Embryonic facial prominence (tissue), 1 donor: ENCODE measurements at regions not wholly inside any gene's neighbourhood (a gene's known extent, or its start where the extent isn't known, plus 50 kb on each side); places are given as distances from the start of the nearest gene placed in this dataset.

Source experiments
- DNase-seq: peaks from one replicate; pipeline ENCODE4 v3.0.0-alpha.2; 2016; ENCODE audit errors: extremely low spot score

GRCh38 chr18:31213641-31214040 is 51.0 kb upstream of the DSC1 start:
- no peak for DNase-seq

GRCh38 chr18:31217038-31217849 is 54.6 kb upstream of the DSC1 start:
- no peak for DNase-seq

DNA sequence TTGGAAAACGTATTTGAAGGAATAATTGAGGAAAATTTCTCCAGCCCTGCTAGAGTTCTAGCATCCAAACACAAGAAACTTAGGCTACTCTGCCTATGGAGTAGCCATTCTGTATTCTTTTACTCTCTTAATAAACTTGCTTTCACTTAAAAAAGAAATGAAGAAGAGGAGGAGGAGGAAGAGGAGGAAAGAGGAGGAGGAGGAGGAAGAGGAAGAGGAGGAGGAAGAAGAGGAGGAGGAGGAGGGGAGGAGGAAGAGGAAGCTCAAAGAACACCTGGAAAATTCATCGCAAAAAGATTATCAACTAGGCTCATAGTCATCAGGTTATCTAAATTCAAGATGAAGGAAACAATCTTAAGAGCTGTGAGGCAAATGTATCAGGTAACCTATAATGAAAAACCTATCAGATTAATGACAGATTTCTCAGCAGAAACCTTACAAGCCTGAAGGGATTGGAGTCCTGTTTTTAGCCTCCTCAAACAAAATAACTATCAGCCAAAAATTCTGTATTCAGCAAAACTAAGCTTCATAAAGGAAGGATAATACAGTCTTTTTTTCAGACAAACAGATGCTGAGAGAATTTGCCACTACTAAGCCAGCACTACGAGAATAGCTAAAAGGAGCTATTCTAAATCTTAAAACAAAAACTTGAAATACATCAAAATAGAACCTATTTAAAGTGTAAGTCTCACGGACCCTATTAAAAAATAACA is 56.2 kb upstream of the DSC1 start:
- no peak for DNase-seq

- DNase-seq, result no peak
Observed at GRCh38 chr18:31219395-31219794, 56.7 kb upstream of the DSC1 start.

DNA sequence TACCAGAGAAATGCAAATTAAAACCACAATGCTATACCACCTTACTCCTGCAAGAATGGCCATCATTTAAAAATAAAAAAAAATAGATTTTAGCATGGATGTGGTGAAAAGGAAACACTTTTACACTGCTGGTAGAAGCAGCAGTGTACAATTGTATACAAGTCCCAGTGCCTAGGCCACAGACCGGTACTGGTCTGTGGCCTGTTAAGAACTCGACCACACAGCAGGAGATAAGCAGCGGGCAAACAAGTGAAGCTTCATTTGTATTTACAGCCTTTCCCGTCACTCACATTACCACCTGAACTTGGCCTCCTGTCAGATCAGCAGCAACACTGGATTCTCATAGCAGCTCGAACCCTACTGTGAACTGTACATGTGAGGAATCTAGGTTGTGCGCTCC is 60.7 kb upstream of the DSC1 start:
- no peak for DNase-seq

DNA sequence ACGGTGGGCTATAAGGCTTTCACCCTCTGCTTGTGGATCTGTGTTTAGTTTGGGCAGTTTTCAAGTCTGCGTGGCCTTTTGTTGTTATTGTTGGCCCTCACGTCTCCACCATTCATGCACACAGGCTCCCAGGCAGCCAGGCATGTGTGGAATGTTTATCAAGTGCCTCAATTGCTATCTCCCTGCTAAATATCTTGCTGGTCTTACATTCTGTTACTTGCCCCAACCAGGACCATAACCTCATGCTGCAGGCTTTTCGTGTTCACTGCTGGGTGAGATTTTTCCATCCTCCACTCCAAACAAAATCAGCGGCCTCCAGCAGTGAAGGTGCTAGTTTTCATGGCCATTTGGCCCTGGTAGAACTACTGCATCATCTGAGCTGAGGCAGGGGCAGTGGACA is 63.0 kb upstream of the DSC1 start:
- DNase-seq, result no peak

GRCh38 chr18:31227497-31228229 is 65.0 kb upstream of the DSC1 start:
- DNase-seq, result no peak

GRCh38 chr18:31229829-31230228 is 67.2 kb upstream of the DSC1 start:
- no peak for DNase-seq

- DNase-seq, result no peak
Observed at GRCh38 chr18:31230495-31230894, 67.8 kb upstream of the DSC1 start.

DNA sequence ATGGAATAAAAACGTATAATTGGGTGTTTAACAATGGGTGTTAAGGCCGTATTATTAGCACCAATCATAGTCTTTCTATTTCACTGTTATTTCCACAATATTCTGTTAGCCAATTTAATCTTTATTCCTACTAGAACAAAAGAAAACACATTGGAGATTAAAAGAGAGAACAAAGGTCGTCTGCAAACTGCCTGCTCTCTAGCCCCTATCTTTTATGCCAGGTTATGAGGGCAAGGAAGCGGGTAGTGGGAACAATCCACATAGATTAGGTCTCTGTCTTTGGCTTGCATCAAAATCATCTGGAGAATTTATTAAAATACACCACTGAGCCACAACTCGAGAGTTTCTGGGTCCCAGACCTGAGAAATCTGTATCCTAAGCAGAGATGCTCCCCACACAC is 69.4 kb upstream of the DSC1 start:
- DNase-seq, result no peak

DNA sequence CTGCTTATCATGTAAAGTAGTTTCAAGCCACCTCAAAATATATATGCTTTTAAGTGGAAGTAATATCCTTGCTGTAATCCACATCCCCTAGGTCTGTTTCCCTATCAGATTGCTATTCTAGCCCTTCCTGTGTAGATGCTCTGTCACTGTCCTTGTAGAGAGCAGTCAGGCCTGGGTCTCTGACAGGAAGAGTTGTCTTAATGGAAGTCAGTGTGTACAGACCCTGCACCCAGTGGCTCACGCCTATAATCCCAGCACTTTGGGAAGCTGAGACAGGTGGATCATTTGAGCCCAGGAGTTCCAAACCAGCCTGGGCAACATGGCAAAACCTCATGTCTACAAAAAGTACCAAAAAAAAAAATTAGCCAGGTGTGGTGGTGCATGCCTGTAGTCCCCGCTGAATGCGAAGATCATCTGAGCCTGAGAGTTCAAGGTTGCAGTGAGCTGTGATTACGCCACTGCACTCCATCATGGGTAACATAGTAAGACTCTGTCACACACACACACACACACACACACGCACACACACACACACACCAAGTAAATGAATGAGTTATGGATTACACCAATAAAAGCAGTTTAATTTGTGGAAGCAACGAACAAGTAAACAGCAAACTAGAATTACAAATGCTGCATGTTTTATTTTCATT is 70.2 kb upstream of the DSC1 start:
- no peak for DNase-seq

DNA sequence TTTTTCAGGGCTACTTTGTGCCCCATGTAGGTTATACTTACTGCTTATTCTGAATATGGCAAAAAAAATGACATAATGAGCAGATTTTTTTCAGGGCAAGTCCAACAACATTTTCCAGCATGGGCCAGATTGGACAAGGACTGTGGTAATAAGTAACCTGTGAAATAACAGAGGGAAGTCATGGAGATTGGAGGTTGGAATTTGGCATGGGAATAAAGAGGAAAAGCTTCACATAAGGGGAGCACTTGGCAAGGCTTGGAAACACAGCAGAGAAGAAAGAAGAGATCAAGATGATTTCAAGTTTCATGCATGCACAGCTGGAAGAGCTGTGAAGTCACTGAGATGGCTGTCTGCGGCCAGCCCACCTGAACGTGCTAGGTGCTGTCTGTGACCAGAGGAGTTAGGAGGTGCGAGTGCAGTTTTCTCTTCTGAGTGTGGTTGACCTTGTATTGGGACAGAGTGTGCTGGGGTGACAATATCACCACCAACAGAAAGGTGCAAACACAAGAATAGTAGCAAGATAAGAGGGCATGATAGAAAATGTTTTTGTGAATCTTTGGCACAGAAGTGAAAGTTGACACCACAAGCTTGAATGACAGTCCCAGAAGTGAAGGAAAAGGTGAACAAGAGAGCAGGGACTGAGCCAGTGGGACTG is 71.1 kb upstream of the DSC1 start:
- DNase-seq, result no peak

- DNase-seq, result no peak
Observed at GRCh38 chr18:31235856-31236255, 73.2 kb upstream of the DSC1 start.

DNA sequence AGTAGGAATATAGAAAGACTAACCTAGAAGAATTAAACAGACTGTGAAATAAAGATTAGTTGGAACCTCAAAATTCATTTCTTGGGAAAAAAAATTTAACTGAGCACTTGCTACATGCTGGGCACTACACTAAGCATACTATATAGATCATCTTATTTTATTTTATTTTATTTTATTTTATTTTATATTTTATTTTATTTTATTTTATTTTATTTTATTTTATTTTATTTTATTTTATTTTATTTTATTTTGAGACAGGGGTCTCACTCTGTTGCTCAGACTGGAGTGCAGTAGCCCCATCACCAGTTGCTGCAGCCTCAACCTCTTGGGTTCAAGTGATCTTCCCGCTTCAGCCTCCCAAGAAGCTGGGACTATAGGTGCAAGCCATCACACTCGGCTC is 74.5 kb upstream of the DSC1 start:
- DNase-seq, result no peak

GRCh38 chr18:31241425-31241824 is 76.5 kb upstream of the DSG1 start:
- no peak for DNase-seq

GRCh38 chr18:31241900-31242409 is 76.0 kb upstream of the DSG1 start:
- peak; percentile 39 for DNase-seq

DNA sequence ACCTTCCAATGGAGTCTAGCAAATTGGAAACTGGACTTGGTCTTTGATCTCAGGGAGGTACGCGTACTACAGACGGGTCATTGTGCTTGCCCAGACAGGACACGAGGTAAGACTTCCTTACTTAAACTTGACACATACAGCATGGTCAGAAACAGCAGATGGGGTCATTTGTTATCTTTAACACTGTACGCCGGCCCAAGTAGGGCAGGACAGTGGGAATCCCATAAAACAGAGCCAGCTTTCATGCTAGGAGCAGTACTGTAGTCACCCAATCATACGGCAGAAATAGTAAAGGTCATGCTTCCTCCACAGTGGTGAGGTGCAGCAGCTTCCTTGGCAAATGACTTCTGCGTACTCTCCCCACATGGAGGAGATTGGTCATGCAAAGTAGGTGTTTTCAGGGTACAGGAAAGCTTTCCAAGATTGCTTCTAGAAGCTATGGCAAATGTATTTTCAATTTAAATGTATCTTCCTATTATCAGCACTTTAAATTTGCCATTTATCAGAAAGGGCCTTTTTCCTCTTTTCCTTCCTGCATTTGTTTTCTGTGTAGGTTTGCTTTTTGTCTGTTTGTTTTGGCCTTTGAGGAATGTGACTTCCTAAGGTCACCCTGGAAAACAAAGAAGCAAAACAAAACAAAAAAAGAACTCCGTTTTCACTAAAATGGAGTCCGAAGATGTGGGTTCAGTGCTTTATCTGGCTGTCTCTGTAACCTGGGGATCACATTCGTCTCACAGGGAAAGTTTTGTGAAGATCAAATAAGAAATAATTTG is 74.0 kb upstream of the DSG1 start:
- DNase-seq, result no peak

DNA sequence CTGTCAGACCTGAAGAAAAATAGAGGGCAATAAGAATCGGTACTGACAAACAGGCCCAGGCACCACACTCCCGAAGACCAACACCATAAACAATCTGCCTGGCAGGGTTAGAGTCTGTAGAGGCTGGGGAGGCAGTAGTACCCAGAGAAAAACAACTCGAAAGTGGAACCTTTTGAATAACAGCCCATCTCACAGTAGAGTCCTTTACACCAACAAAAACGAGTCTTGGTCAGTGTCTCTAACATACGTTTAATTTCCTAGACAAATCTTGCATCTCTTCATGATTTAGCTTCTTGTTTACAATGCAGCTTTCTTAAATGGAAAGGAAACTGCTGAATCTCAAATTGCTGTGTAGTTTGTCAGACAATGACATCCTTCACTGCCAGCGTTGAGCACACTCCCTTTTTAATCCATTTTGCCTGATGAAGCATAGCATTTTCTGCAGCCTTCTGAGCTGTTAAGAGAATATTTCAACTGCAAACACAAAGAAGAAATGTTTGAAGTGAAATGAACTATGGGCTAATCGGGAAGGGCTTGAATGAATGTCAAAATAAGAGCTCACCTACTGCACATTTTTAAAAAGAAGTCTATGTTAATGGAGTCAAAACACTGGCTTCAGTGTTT is 73.1 kb upstream of the DSG1 start:
- DNase-seq, result no peak

- DNase-seq, result no peak
Observed at GRCh38 chr18:31245820-31246219, 72.1 kb upstream of the DSG1 start.

GRCh38 chr18:31246460-31246859 is 71.5 kb upstream of the DSG1 start:
- DNase-seq, result no peak
